ENCODE measurements at regions not wholly inside any gene's neighbourhood (a gene's known extent, or its start where the extent isn't known, plus 50 kb on each side); places are given as distances from the start of the nearest gene placed in this dataset.

- peak; percentile 1 for DNase-seq
- in situ Hi-C loops (cut with MboI; ENCODE audit: low pct_unique_long_range_greater_than_20kb, low sequenced_read_pairs), result no loop called here
These were observed 313.9 kb downstream of the TLE1 start for GRCh38 chr9:81375187-81376100.

DNA sequence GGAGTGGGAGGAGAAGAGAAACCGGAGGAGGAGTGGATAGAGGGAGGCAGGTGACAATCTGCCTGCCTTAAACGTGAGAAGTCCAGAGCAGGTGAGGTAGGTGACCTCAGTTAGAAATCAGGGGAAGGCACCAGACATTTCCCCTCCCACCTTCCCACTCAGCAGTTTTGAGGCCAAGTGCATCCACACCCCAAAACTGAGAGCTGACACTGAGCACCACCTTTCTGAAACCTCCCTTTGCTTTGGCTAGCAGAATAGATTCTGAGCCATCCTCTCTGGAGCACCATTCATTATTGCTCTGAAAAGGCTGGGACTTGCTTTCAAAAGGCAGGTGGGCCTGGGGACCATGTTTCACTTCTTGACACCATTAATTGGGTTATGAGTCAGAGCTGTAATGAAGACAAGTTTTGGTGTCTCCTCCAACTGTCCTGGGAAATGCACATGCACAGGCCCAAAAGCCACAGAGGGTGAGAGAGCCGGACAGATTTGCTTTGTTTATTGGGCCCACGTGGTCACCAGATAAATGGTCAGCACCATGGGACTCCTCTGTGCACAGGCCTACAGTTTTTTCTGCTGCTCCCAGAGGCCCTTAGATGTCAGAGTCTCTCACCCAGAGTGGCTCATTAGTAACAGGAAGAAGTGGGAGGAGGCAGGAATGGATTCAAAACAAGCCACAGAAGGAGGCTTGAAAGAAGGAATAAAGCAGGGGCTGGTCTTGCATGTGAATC, 314.7 kb downstream of the TLE1 start:
- in situ Hi-C loops (cut with MboI; ENCODE audit: low pct_unique_long_range_greater_than_20kb, low sequenced_read_pairs), result no loop called here

DNA sequence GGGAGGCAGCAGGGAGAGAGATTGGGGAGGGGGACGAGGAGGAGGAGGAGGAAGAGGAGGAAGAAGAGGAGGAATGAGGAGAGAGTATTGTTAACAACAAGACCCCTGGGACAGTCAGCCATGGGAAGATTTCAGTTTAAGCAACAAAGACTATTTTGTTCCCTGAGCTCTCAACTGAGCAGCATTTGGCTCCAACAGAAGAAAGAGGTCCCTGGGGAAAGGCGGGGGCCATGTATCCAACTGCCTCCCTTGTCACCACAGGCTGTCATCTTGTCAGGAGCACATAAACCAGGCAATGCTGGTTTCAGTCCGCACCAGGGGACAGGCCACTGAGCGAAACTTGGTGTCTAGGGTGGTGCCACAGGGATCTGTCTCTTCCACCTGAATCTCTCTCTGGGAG, 316.1 kb downstream of the TLE1 start:
- no peak for DNase-seq
- in situ Hi-C loops (cut with MboI; ENCODE audit: low pct_unique_long_range_greater_than_20kb, low sequenced_read_pairs), result no loop called here

More for the DNA sequence above, 314.7 kb downstream of the TLE1 start:
- DNase-seq, result no peak

DNA sequence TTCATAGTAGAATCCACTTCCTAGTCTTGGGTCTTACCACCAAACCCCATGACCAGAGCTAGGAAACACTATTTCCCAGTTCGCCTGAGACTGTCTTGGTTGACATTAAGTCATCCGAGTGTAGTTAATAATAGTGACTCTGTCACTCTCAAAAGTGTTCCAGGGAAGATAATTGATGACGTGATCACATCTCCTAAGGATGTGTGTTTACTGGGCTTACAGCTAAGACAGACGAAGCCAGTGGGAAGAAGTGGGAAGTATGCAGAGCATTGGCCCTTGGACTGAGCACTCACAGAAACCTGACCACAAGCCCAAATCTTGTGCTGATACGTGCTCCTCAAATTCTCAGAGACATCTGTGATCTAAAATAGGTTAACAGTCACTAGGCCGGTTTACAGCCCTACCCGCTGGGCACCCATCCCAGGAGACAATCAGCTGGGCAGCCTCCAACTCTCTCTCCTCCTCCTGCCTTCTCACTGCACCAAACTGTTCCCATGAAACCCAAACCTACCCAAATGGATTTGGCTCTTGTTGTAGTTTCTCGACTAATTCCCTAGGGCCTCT, 316.6 kb downstream of the TLE1 start:
- in situ Hi-C loops (cut with MboI; ENCODE audit: low pct_unique_long_range_greater_than_20kb, low sequenced_read_pairs), result no loop called here
- DNase-seq, result no peak

GRCh38 chr9:81371824-81372223, 317.5 kb downstream of the TLE1 start:
- in situ Hi-C loops (cut with MboI; ENCODE audit: low pct_unique_long_range_greater_than_20kb, low sequenced_read_pairs), result no loop called here
- no peak for DNase-seq

- DNase-seq, result no peak
- in situ Hi-C loops (cut with MboI; ENCODE audit: low pct_unique_long_range_greater_than_20kb, low sequenced_read_pairs), result no loop called here
These were observed 318.7 kb downstream of the TLE1 start for GRCh38 chr9:81370650-81371049.

- in situ Hi-C loops (cut with MboI; ENCODE audit: low pct_unique_long_range_greater_than_20kb, low sequenced_read_pairs), result no loop called here
- no peak for DNase-seq
These were observed 319.3 kb downstream of the TLE1 start for GRCh38 chr9:81370096-81370495.

- DNase-seq, result no peak
- in situ Hi-C loops (cut with MboI; ENCODE audit: low pct_unique_long_range_greater_than_20kb, low sequenced_read_pairs), result no loop called here
These were observed 320.2 kb downstream of the TLE1 start for GRCh38 chr9:81369121-81369520.

- in situ Hi-C loops (cut with MboI; ENCODE audit: low pct_unique_long_range_greater_than_20kb, low sequenced_read_pairs), result no loop called here
- DNase-seq, result no peak
These were observed 325.3 kb downstream of the TLE1 start for GRCh38 chr9:81363916-81364480.

GRCh38 chr9:81361296-81361695, 328.1 kb downstream of the TLE1 start:
- no peak for DNase-seq
- in situ Hi-C loops (cut with MboI; ENCODE audit: low pct_unique_long_range_greater_than_20kb, low sequenced_read_pairs), result no loop called here

GRCh38 chr9:81351166-81351565, 338.2 kb downstream of the TLE1 start:
- no peak for DNase-seq
- in situ Hi-C loops (cut with MboI; ENCODE audit: low pct_unique_long_range_greater_than_20kb, low sequenced_read_pairs), result no loop called here

GRCh38 chr9:81344366-81344765, 345.0 kb downstream of the TLE1 start:
- DNase-seq, result no peak
- in situ Hi-C loops (cut with MboI; ENCODE audit: low pct_unique_long_range_greater_than_20kb, low sequenced_read_pairs), result no loop called here

DNA sequence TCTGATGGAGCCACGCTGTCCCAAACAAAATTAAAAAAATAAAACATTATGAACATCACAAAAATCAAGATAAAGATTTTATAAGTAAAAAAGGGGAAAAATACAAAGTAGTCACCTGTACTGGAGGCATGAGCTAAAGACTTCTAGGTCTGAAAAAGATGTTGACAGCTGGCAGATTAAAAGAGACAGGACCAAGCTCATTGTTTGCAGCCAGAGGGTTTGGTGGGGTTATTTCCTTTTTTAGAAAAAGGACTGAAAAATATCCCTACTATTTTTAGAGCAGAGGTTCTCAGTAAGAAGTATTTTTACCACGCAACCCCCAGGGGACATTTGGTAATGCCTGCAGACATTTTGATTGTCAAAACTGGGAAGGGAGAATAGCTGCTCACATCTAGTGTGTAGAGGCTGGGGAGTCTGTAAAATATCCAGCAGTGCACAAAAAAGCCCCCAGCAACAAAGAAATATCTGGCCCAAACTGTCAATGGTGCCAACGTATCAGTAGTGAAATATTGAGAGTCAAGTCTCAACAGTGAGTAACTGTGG, 353.4 kb downstream of the TLE1 start:
- in situ Hi-C loops (cut with MboI; ENCODE audit: low pct_unique_long_range_greater_than_20kb, low sequenced_read_pairs), result no loop called here
- no peak for DNase-seq

DNA sequence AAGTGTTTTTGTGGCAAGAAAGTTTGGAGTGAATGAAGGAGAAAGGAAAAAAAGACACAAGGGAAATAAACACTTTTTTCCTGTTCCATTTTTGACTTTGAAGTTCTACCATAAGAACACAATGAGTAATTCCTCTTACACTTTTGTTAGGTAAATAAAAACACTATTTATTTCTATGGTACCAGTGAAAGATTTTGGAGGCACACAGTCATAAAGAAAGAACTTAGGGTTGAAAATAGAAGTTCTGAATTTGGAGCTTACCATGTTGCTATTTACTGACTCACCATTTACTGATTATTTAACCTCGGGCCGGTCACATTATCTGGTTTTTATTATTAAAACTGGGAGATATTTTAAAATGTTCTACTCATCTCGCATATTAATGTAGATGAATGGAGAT, 367.8 kb downstream of the TLE1 start:
- no peak for DNase-seq
- in situ Hi-C loops (cut with MboI; ENCODE audit: low pct_unique_long_range_greater_than_20kb, low sequenced_read_pairs), result no loop called here

- no peak for DNase-seq
- in situ Hi-C loops (cut with MboI; ENCODE audit: low pct_unique_long_range_greater_than_20kb, low sequenced_read_pairs), result no loop called here
These were observed 368.4 kb downstream of the TLE1 start for GRCh38 chr9:81320909-81321482.

- DNase-seq, result no peak
- in situ Hi-C loops (cut with MboI; ENCODE audit: low pct_unique_long_range_greater_than_20kb, low sequenced_read_pairs), result no loop called here
These were observed 370.8 kb downstream of the TLE1 start for GRCh38 chr9:81318571-81318970.

DNA sequence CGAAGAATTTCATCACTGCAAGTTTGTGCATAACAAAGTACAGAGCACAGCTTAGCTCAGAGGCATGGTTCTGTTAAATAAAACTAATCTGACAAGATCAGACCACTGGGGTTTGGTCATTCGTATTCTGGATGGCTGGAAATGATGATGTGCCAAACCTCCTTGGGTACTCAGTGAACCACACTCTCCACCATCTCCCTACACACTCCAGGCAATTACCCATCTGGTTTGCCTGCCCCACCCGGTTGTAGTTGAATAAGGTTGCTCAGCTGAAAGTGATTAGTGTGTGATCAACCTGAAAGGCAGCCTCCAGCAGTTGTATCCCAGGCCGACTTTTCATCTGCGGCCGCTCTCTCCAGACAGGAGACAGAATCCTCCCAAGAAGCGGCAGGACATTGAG, 371.4 kb downstream of the TLE1 start:
- DNase-seq, result no peak
- in situ Hi-C loops (cut with MboI; ENCODE audit: low pct_unique_long_range_greater_than_20kb, low sequenced_read_pairs), result no loop called here

GRCh38 chr9:81317223-81317622, 372.1 kb downstream of the TLE1 start:
- no peak for DNase-seq
- in situ Hi-C loops (cut with MboI; ENCODE audit: low pct_unique_long_range_greater_than_20kb, low sequenced_read_pairs), result no loop called here

GRCh38 chr9:81314490-81314889, 374.9 kb downstream of the TLE1 start:
- in situ Hi-C loops (cut with MboI; ENCODE audit: low pct_unique_long_range_greater_than_20kb, low sequenced_read_pairs), result no loop called here
- no peak for DNase-seq
